ENCODE measurements at regions not wholly inside any gene's neighbourhood (a gene's known extent, or its start where the extent isn't known, plus 50 kb on each side); places are given as distances from the start of the nearest gene placed in this dataset.

- TF ChIP-seq CTCF (IDR thresholded peaks at IDR 0.05) (no peak), POLR2A (IDR thresholded peaks at IDR 0.05) (no peak)
Observed at GRCh38 chr3:163139600-163139999, 1643.0 kb downstream of the OTOL1 start.
